Stimulated activated effector memory CD8-positive, alpha-beta T cell treated with anti-CD3 and anti-CD28 coated beads, Interleukin-12 subunit alpha, Interleukin-12 subunit beta, amount 100 ng/mL, for 72 hours (primary cell): ENCODE measurements at regions not wholly inside any gene's neighbourhood (a gene's known extent, or its start where the extent isn't known, plus 50 kb on each side); places are given as distances from the start of the nearest gene placed in this dataset.

Source experiments
- ATAC-seq: fragments of 150-1000 bp; cut with Tn5 transposase; 2 replicates; pipeline ENCODE4 v1.10.0; 2021
- DNase-seq, 2 donors: peaks; one replicate each; pipeline ENCODE4 v3.0.0; 2021 to 2022; ENCODE audit warnings: low spot score in 2 of 2
- H3K27ac Mint-ChIP-seq: one replicate; pipeline ENCODE4 v1.8.0; 2022; ENCODE audit warnings: mild to moderate bottlenecking, mixed read lengths
- H3K36me3 Mint-ChIP-seq: one replicate; pipeline ENCODE4 v1.8.0; 2022; ENCODE audit warnings: mild to moderate bottlenecking, mixed read lengths
- H3K4me1 Mint-ChIP-seq: one replicate; pipeline ENCODE4 v1.8.0; 2022; ENCODE audit warnings: mixed read lengths
- H3K4me3 Mint-ChIP-seq: one replicate; pipeline ENCODE4 v1.8.0; 2022; ENCODE audit warnings: mild to moderate bottlenecking, mixed read lengths
- H3K9me3 Mint-ChIP-seq: one replicate; pipeline ENCODE4 v1.8.0; 2022; ENCODE audit warnings: mixed read lengths

- no peaks in the 10 kb centered on the region for H3K36me3 Mint-ChIP-seq
- H3K4me3 Mint-ChIP-seq: no peak overlapping the region
- no peaks in the 10 kb centered on the region for H3K4me1 Mint-ChIP-seq
- ATAC-seq (no peak), DNase-seq (no peak)
- no peaks in the 10 kb centered on the region for H3K9me3 Mint-ChIP-seq
- H3K27ac Mint-ChIP-seq: no peak overlapping the region
Observed at GRCh38 chrX:97666890-97667289, 783.2 kb downstream of the RPA4 start.

GRCh38 chrX:97668126-97668525 lies 784.4 kb downstream of the RPA4 start:
- no peak for ATAC-seq
- DNase-seq: no peak
- Mint-ChIP-seq H3K4me3 (no peak overlapping the region), H3K27ac (no peak overlapping the region), H3K36me3 (no peaks in the 10 kb centered on the region), H3K9me3 (no peaks in the 10 kb centered on the region), H3K4me1 (no peaks in the 10 kb centered on the region)

GRCh38 chrX:97672138-97672537 lies 788.4 kb downstream of the RPA4 start:
- no peak overlapping the region for H3K27ac Mint-ChIP-seq
- H3K4me3 Mint-ChIP-seq: no peak overlapping the region
- H3K36me3 Mint-ChIP-seq: no peaks in the 10 kb centered on the region
- ATAC-seq (no peak), DNase-seq (no peak)
- H3K9me3 Mint-ChIP-seq: no peaks in the 10 kb centered on the region
- H3K4me1 Mint-ChIP-seq: no peaks in the 10 kb centered on the region

- no peaks in the 10 kb centered on the region for H3K36me3 Mint-ChIP-seq
- H3K4me3 Mint-ChIP-seq: no peak overlapping the region
- ATAC-seq: no peak
- no peaks in the 10 kb centered on the region for H3K9me3 Mint-ChIP-seq
- no peak overlapping the region for H3K27ac Mint-ChIP-seq
- no peaks in the 10 kb centered on the region for H3K4me1 Mint-ChIP-seq
- no peak for DNase-seq
Observed at GRCh38 chrX:97672608-97673007, 788.9 kb downstream of the RPA4 start.

- no peaks in the 10 kb centered on the region for H3K9me3 Mint-ChIP-seq
- H3K36me3 Mint-ChIP-seq: no peaks in the 10 kb centered on the region
- no peak overlapping the region for H3K4me3 Mint-ChIP-seq
- ATAC-seq (no peak), DNase-seq (no peak)
- H3K4me1 Mint-ChIP-seq: no peaks in the 10 kb centered on the region
- H3K27ac Mint-ChIP-seq: no peak overlapping the region
Observed at GRCh38 chrX:97673135-97673534, 789.4 kb downstream of the RPA4 start.

GRCh38 chrX:97682991-97683840 lies 799.5 kb downstream of the RPA4 start:
- DNase-seq (no peak), ATAC-seq (no peak)
- H3K36me3 Mint-ChIP-seq: no peaks in the 10 kb centered on the region
- no peak overlapping the region for H3K27ac Mint-ChIP-seq
- no peak overlapping the region for H3K4me3 Mint-ChIP-seq
- H3K4me1 Mint-ChIP-seq: no peaks in the 10 kb centered on the region
- no peaks in the 10 kb centered on the region for H3K9me3 Mint-ChIP-seq

GRCh38 chrX:97685753-97686152 lies 802.0 kb downstream of the RPA4 start:
- Mint-ChIP-seq H3K4me1 (no peaks in the 10 kb centered on the region), H3K36me3 (no peaks in the 10 kb centered on the region), H3K9me3 (no peaks in the 10 kb centered on the region), H3K27ac (no peak overlapping the region), H3K4me3 (no peak overlapping the region)
- DNase-seq: no peak
- ATAC-seq: no peak

- no peak overlapping the region for H3K4me3 Mint-ChIP-seq
- no peaks in the 10 kb centered on the region for H3K36me3 Mint-ChIP-seq
- no peak for ATAC-seq
- H3K9me3 Mint-ChIP-seq: no peaks in the 10 kb centered on the region
- H3K4me1 Mint-ChIP-seq: no peaks in the 10 kb centered on the region
- H3K27ac Mint-ChIP-seq: no peak overlapping the region
- DNase-seq: no peak
Observed at GRCh38 chrX:97691901-97692455, 808.3 kb downstream of the RPA4 start.

- no peaks in the 10 kb centered on the region for H3K9me3 Mint-ChIP-seq
- DNase-seq (no peak), ATAC-seq (no peak)
- H3K4me1 Mint-ChIP-seq: no peaks in the 10 kb centered on the region
- no peak overlapping the region for H3K27ac Mint-ChIP-seq
- H3K4me3 Mint-ChIP-seq: no peak overlapping the region
- H3K36me3 Mint-ChIP-seq: no peaks in the 10 kb centered on the region
Observed at GRCh38 chrX:97692575-97692974, 808.9 kb downstream of the RPA4 start.

GRCh38 chrX:97700547-97700946 lies 816.8 kb downstream of the RPA4 start:
- H3K4me3 Mint-ChIP-seq: no peak overlapping the region
- H3K27ac Mint-ChIP-seq: no peak overlapping the region
- DNase-seq (no peak), ATAC-seq (peak; percentile 39)
- no peaks in the 10 kb centered on the region for H3K36me3 Mint-ChIP-seq
- H3K4me1 Mint-ChIP-seq: no peaks in the 10 kb centered on the region
- no peaks in the 10 kb centered on the region for H3K9me3 Mint-ChIP-seq

GRCh38 chrX:97704474-97704873 lies 820.8 kb downstream of the RPA4 start:
- Mint-ChIP-seq H3K9me3 (no peaks in the 10 kb centered on the region), H3K4me3 (no peak overlapping the region), H3K27ac (no peak overlapping the region), H3K4me1 (no peaks in the 10 kb centered on the region), H3K36me3 (no peaks in the 10 kb centered on the region)
- no peak for DNase-seq
- ATAC-seq: no peak

GRCh38 chrX:97704881-97705280 lies 821.2 kb downstream of the RPA4 start:
- Mint-ChIP-seq H3K9me3 (no peaks in the 10 kb centered on the region), H3K27ac (no peak overlapping the region), H3K4me3 (no peak overlapping the region), H3K4me1 (no peaks in the 10 kb centered on the region), H3K36me3 (no peaks in the 10 kb centered on the region)
- no peak for ATAC-seq
- no peak for DNase-seq

GRCh38 chrX:97705936-97706335 lies 822.2 kb downstream of the RPA4 start:
- no peaks in the 10 kb centered on the region for H3K36me3 Mint-ChIP-seq
- H3K4me3 Mint-ChIP-seq: no peak overlapping the region
- no peak for ATAC-seq
- H3K9me3 Mint-ChIP-seq: no peaks in the 10 kb centered on the region
- H3K4me1 Mint-ChIP-seq: no peaks in the 10 kb centered on the region
- H3K27ac Mint-ChIP-seq: no peak overlapping the region
- DNase-seq: no peak

GRCh38 chrX:97714072-97714471 lies 830.4 kb downstream of the RPA4 start:
- no peak overlapping the region for H3K27ac Mint-ChIP-seq
- no peak overlapping the region for H3K4me3 Mint-ChIP-seq
- H3K4me1 Mint-ChIP-seq: no peaks in the 10 kb centered on the region
- H3K36me3 Mint-ChIP-seq: no peaks in the 10 kb centered on the region
- no peak for DNase-seq
- no peaks in the 10 kb centered on the region for H3K9me3 Mint-ChIP-seq
- no peak for ATAC-seq

GRCh38 chrX:97728215-97728614 lies 844.5 kb downstream of the RPA4 start:
- ATAC-seq: no peak
- Mint-ChIP-seq H3K9me3 (no peaks in the 10 kb centered on the region), H3K4me3 (no peak overlapping the region), H3K36me3 (no peaks in the 10 kb centered on the region), H3K4me1 (no peaks in the 10 kb centered on the region), H3K27ac (no peak overlapping the region)
- no peak for DNase-seq

GRCh38 chrX:97740044-97740443 lies 856.3 kb downstream of the RPA4 start:
- Mint-ChIP-seq H3K9me3 (no peaks in the 10 kb centered on the region), H3K27ac (no peak overlapping the region), H3K4me1 (no peaks in the 10 kb centered on the region), H3K36me3 (no peaks in the 10 kb centered on the region), H3K4me3 (no peak overlapping the region)
- DNase-seq (no peak), ATAC-seq (no peak)
